GM21367 (cell line): ENCODE measurements at regions not wholly inside any gene's neighbourhood (a gene's known extent, or its start where the extent isn't known, plus 50 kb on each side); places are given as distances from the start of the nearest gene placed in this dataset.

ENCODE experiments used
- ATAC-seq: cut with Tn5 transposase; IDR thresholded peaks from one replicate; pipeline ENCODE4 v1.9.1; 2021; ENCODE audit not compliant: unreplicated experiment

DNA sequence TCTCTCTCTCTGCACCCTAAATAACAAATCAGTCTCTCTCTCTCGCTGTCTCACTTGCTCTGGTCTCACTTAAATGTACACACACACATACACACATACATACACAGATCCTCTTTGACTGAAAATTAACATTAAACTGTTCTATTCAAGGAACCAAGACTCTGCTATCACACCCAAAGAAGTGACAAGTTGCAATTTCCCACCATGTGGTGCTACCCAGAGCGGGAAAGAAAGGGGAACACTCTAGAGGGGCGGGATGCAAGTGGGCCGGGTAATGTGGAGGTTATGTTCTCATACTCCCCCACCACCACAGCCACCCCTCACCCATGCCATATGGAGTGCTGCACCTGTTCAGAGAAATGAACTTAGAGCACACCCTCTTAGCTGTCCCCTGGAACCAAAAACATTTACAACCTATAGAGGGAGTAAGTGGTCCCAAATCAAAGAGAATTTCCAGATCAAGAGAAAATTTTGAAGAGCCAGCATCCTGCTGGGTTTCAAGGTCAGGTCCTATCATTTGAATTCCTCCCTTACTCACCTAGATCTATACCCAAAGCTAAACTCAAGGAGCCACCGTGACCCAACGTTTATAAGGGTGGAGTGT, 319.4 kb downstream of the BRINP2 start:
- no peak for ATAC-seq

DNA sequence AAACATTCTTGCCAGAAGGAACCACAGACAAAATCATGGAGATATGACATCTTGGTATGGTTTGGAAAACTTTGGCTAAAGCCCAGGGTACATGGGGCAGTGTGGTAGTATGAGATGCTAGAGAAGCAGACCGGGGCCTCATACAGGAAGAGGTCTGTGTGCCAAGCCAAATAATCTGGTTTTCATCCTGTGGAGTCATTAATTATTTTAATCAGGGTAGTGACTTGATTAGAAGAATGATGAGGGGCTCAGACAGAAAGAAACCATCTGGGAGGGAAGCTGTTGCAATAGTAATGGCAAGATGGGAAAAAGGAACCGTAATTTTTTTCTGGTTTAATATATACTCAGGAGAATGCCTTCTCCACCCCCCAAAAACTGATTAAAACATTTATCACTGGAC, 318.0 kb downstream of the BRINP2 start:
- ATAC-seq = no peak

DNA sequence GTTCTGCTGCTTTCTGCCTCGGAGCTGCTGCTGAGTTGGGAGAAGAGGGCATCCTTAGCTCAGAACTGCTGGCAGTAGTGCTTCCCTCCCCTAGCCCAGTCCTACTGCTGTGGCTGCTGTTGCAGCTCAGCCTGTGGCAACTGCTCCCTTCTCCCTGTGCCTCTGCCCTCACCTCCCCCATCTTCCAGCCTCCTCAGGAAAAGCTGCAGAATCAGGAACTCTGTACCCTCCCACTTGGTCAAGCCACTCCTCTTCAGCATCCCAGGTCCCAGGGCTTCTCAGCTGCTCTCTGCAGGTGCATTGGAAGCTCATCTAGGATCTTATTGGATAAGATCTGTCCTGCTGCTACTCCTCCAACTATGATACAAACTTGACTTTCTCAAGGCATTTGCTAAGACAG, 316.7 kb downstream of the BRINP2 start:
- ATAC-seq = no peak

DNA sequence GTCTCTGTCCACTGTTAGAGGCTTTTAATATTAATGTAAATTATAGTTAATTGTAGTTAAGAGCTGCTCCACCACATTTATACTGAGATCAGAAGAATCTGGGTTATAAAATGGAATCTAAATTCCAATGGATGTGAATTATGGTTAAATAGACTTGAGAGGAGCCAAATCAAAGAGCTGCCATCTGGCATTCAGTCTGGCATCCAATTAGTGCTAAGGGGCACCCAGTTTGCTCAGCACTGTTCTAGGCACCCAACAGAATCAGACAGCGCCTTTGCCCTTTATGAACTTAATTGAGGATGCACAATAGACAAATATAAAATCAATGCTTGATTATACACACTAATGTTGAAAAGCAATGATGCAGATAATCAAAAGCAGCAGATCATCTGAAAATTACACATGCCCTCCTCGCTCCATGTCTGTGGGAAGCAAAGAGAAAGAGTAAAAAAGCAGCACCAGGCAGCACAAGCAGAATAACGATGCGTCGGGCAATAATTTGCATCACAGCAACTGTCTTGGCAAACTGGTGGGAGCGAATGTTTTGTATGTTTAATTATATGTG, 310.1 kb downstream of the BRINP2 start:
- no peak for ATAC-seq

DNA sequence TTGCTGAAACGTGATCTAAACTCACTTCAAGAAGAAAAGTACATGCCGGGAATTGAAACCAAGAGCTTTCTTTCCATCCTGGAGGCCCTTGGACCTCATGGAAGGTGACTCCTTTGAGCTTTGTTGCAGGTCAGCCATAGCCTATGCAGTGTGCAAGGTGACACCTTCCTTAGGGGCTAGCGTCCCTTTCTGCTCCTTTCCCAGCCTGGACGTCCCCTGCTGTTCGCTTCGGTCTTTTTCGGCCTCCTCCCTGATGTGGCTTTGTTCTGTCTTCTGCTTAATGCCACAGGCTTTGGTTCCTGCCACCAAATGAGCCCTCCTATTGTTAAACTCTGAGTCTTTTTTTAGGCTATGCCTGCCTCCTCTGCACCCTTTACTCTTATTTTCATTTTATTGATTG, 308.8 kb downstream of the BRINP2 start:
- ATAC-seq = no peak

DNA sequence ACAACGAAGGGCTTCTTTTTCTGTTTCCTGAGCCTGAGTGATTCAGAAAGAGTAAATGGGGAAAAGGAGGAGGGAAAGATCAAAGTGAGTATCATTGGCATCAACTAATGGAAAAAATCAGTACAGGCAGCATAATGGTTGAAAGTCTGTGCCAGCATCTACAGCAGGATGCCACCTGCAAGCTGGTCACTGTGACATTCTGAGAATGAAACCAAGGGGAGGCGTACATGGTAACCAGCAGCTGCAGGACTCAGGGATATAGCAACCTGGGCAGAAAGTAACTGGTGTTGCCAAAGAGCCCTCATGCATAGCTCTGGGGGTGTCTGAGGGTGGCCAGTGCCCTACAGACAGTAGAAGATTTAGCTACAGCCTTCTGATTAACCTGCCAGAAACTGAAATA, 305.9 kb downstream of the BRINP2 start:
- no peak for ATAC-seq

DNA sequence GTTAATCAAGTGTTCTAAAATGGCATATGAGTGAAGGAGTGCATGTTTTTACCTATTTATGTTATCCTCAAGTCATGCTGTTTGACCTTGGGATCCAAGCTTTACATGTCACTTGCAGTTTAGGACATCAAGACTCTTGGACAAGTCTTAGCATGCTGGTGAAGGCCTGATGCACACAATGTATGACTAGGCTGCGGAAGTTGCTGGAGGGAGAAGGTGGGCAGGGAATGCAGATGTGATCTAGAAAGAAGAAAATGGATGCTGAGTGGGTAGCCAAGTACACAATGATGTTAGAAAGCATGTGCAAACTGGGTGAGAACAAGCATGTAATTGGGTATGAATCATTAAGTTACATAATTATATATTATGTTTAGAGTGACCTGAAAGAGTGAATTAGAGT, 301.8 kb downstream of the BRINP2 start:
- ATAC-seq = no peak

DNA sequence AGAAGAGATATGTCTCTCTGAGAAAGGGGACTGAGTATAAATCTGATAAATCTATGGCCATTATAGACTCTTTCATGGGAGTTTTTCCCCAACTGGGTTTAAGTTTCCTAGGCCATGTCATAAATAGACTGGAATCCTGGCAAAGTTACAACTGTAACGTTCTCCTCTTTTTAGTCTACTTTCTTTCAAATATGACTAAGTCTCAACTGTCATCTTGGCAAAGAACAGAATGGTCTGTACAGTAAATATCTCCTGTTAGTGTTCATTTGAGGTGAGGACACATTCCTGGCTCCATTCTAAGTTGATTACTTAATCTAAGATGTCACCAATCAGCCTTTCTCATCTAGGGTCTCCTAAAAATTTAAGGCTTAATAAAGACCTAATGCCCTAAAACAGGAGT, 300.5 kb downstream of the BRINP2 start:
- no peak for ATAC-seq

DNA sequence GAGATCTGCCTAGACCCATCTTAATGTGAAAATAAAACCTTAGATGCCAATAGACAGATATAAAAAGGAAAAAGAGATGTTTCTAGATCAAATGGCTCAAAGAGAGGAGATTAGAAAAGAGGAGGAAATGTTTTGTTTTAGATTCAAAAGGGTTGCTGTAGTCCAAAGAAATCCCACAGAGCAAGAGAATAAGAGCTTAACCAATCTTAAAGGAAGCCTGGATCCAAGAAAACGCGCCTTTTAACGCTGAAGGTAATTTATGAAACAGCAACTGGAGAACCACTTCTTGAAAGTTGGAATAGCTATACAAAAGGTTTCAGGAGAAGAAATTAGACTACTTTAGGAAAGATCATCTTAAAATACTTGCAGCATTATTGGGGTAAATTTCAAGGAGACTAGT, 298.8 kb downstream of the BRINP2 start:
- no peak for ATAC-seq

DNA sequence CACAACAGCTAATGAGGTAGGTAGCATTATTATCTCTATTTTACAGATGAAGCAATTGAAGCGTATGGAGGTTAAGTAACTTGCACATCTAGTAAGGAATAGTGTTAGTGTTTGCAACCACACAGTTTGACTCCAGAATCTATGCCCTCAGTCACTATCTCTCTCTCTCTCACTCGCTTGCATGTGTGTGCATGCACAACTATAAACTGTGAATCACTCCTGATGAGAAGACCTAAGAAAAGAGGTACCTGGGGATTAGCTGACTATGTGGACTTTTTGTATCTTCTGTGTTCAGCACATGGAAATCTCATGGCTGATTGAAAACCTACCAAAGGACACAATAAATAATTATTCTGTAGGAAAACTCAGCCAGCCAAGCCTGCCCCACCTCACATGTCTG, 295.5 kb downstream of the BRINP2 start:
- ATAC-seq = no peak

DNA sequence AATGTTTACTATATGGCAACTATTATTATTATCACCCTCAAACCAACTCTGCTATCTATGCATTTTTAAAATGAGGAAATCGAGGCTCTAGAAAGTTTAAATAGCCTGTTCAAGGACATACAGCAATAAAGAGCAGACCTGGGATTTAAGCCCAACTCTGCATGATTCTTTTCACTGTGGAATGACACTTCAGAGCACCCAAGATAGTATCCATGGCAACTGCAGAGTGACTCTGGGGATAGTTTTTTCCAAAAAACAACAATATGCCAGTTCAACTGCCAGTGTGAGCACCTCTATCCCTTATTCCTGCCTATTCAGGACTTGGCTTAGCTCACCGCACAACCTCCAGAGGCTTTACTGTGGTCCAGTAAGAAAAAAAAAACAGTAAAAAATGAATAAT, 293.9 kb downstream of the BRINP2 start:
- no peak for ATAC-seq

DNA sequence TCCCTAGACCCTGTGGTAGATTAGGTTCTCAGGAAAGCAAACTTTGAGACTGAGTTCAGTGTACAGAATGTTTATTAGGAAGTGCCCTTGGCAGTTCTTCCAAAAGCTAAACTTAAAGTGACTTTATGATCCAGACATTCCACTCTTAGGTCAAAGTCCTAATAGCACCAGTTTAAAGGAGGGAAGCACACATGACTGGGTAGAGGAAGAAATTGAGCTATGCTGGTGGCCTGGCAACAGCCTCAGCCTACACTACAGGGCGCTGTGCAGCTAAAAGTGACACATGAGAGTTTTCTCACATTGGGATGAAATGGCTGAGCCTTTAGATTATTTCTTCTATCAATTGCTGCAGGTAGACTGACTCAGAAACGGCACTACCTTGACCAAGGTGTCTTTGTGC, 280.4 kb downstream of the BRINP2 start:
- ATAC-seq = no peak

DNA sequence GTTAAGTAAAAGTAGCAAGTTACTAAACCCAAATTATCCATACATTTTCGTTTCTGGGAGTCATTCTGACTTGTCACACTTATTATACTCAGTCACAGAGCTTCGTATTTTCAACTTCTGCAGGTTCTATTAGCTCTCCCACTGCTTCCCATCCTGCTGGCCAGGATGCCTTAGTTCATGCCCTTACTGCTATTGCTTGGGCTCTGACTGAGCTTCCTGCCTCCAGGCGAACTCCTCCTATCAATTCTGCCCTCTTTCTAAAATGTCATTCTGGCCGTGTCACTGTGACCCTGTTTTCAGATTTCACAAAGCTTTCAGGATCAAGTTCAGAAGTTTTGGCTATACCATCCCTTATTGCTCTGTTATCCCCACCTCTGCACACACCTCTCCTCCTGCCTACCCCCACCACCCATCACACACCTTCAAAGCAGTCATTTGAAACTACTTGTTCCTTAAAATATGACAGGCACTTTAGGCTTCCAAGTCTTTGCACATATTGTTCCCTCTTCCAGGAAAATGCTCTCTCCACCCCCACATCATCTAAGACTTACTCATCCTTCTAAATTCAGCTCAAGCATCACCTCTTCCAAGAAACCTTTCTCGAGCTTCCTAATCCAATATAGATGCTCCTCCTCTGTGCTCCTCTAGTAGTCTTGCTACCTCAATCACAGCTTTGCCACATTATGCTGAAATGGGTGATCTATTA, 278.0 kb downstream of the BRINP2 start:
- no peak for ATAC-seq

DNA sequence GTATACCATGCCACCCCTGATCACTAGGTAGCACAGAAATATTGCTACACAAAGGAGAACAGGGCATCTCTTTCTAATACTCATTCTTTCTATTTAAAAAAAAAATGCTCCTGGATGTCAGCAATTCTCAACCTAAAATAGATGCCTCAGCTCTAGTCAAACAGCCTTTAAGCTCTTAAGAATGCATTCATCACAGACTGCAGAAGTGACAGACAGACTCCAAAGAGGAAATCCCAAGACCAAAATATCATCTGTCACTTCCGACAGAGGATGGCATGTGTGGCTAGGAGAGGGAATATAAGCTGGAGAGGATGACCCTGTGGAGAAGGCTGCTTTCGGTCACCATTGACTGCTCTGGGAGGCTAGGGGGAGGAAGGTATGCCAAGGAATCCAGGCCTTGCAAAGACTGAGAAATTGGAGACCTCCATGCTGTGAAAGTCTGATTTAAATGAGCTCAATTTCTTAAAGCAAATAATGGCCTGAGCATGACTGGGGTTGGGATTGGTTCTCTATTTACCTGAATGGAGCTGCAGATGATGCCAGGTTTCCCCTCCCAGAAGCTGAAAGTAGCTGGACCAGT, 277.4 kb downstream of the BRINP2 start:
- no peak for ATAC-seq

DNA sequence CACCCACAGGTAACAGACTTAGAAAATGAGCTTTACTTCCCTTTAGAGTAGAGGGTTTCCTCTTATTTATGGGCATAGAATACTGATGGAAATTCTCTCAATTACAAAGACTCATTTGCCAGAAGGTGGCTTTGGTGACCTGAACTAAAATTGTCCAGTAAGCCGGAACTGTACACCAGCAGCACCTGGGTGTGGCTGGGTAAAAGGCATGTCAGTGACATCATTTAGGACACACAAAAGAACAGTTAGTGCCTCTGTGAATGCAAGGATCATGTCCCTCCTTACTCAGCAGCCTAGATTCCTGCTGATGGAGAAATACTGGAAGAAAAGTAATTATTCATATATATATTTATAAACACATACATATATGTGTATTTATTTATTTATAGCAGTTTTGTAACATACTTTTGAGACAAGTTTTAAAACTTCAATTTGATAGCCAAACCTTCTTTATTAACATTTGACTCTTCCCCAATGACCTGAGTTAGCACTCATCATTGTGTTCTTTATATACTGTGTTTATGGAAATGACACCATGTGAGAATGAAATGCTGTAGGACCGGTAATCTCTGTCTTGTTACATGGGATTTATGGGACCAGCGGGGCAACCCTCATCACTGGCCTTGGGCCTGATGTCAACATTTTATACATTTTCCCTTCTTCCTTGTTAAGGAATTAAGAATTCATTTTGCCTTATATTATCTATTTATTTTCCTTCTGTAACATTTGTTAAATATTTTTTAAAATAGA, 274.4 kb downstream of the BRINP2 start:
- ATAC-seq = no peak

DNA sequence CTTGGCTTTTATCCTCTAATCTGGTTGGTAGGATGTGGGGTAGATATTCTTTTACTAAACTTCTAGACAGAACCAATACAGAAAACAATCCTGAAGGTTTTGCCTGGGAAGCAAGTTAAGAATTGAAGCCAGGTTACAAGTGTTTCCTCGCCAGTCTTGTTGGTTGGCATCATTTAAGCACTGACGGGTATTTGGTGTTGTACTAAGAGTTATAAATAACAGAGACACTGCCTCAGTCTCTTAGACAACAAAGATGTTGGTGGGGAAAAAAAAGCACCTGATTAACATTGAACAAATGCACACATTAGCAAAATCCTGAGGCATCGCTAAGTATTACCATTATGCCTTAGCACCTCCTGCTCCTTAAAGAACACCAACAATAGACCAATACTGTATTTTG, 272.2 kb downstream of the BRINP2 start:
- no peak for ATAC-seq

DNA sequence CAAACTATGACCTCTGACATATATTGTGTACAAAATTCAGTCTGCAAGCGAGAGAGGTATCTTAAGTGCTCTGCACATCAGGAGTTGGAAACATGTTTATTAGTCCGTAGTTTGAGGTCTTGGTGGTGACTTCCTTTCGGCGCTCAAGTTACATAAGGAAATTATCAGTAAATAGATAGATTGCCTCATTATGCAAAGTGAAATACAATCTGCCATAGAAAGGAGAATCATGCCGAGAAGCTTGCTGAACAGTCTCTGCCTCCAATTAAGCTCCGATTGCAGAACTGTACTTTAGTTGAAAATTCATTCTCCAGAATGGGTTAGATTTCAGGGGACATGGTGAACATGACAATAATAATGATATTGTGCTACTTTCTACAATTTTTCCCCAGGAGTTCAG, 271.8 kb downstream of the BRINP2 start:
- ATAC-seq = no peak

DNA sequence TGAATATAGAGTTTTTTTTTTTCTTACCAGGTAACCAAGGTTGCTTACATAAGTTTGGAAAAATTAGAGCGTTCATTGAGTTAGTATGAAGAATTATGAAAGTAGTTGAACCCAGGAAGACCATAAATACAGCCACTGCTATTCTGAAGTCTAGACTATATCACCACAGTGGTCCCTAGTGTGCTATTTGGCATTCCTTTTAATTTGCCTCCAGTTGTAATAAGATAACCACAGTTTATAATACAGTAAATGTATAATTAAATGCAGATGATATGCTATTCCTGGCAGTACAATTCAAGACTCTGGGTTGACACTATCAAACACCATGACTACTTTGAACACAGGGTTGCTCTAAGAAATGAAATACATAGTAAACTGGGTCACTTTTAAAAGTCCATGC, 270.5 kb downstream of the BRINP2 start:
- no peak for ATAC-seq

DNA sequence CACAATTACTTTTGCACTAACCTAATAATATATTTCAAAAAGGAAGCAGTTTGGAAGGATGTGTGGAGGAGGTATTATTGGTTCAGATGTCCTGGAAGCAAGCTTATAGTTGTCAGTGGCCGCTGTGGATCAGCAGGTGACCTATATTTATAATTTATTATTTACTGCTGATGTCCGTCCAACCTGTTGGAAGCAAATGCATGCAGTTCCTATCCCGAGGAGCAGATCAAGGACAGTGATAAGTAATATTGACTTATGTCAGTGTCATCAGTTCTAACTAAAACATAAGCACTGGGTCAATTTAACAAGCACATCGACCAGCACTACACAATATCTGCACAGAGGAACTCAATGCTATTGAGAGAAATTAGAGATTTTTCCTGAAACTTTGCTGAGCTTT, 270.1 kb downstream of the BRINP2 start:
- ATAC-seq = no peak

DNA sequence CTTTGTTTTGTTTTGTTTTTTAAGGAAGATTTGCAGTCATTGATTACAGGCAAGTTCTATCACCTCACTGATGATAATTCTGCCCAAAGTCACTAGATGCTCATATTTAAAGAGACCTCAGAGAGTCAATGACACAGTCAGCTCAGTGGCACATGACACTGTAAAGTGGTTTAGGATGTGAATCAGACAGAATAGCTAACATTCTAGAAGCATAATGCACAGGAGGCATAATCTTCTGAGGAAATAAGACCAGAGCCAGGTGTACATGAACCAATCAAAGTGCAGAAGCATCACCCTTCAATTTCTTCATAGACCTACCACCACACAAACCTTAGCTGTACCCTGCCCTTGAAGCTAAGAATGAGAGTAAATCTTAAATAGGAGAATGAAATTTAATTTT, 268.5 kb downstream of the BRINP2 start:
- ATAC-seq = no peak

DNA sequence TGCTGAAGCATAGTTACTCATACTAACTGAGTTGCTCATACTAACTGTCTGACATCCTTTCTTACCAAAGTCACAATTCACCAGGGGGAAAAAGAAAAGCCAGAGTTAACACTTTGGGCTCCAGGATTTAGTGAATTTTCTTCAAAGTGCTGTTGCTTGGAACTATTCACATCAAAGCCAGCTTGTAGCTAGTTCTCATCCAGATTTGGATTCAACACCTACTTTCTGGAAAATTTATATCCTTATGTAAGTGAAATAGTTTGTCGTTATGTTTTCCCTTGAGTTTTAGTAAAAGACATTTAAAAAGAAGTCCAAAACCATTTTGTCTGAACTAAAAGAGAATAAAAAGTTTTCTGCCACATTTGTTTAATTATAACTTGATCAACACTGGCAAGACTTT, 264.6 kb downstream of the BRINP2 start:
- no peak for ATAC-seq

DNA sequence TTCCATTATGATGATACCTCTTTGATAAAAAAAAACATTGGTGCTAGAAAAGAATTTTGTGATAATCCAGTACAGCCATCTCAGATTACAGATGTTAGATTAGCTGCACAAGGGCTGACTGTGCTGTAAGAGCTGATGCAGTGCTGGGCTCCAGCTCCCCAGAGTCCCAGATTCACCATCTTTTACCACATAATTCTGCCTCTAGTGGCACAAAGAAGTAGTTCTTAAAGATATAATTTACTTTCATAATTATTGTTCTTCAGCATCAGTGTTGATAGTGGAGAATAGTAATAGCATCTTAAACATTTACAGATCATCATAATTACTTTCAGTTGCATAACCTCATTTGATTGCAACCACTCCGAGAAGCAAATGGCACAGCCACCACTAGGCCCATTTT, 262.1 kb downstream of the BRINP2 start:
- ATAC-seq = no peak
